ENCODE measurements at regions not wholly inside any gene's neighbourhood (a gene's known extent, or its start where the extent isn't known, plus 50 kb on each side); places are given as distances from the start of the nearest gene placed in this dataset.

- TF ChIP-seq CTCF (IDR thresholded peaks at IDR 0.05): no peak
- no peak for TF ChIP-seq POLR2A (IDR thresholded peaks at IDR 0.05)
Observed at GRCh38 chrX:3232262-3232923, 114.1 kb downstream of the MXRA5 start.

Measured in thyroid gland (tissue), 4 donors.